ENCODE measurements at regions not wholly inside any gene's neighbourhood (a gene's known extent, or its start where the extent isn't known, plus 50 kb on each side); places are given as distances from the start of the nearest gene placed in this dataset.

DNA sequence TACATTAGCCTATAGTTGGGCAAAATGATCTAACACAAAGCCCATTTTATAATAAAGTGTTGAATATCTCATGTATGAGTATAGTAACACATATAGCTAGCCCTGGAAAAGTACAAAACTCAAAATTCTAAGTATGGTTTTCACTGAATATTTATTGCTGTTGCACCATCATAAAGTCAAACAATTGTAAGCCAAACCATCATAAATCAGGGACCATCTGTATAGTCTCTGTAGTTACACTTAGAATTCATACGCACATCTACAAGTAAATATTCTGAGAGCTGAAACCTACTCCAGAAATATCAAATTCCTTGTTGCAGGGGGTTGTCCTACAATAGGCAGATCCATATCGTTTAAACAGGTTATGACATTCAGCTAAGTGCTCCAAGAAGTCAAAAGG is 817.3 kb downstream of the BCKDHB start:
- H3K36me3 ChIP-seq (ENCODE audit: control insufficient read depth in 3 of 3, insufficient read depth in 2 of 3, low read depth in 1 of 3, low read length in 3 of 3) = no peaks in the 10 kb centered on the region
- H3K9me3 ChIP-seq (ENCODE audit: control insufficient read depth in 2 of 2, insufficient read depth in 1 of 2, low read depth in 1 of 2, low read length in 1 of 2) = peaks cover 0 to 2% of the 10 kb centered on the region in 2 donors
- H3K27me3 ChIP-seq (ENCODE audit: control insufficient read depth in 3 of 3, insufficient read depth in 3 of 3, low read length in 3 of 3) = no peaks in the 10 kb centered on the region
- H3K27ac ChIP-seq (ENCODE audit: low read depth in 1 of 3, low read length in 2 of 3) = no peak overlapping the region
- no peaks in the 10 kb centered on the region for H3K4me1 ChIP-seq (ENCODE audit: control insufficient read depth in 3 of 3, insufficient read depth in 2 of 3, low read depth in 1 of 3, low read length in 2 of 3)
- no peak overlapping the region for H3K4me3 ChIP-seq (ENCODE audit: low read depth in 1 of 3, low read length in 3 of 3)
- WGBS, 3 donors = 61 to 65% (median 62%) methylated on average over 2 of the region's 2 CpGs
- FAIRE-seq = no peak
- no peak for DNase-seq

- no peak for FAIRE-seq
- H3K4me3 ChIP-seq (ENCODE audit: low read depth in 1 of 3, low read length in 3 of 3) = no peak overlapping the region
- no peaks in the 10 kb centered on the region for H3K4me1 ChIP-seq (ENCODE audit: control insufficient read depth in 3 of 3, insufficient read depth in 2 of 3, low read depth in 1 of 3, low read length in 2 of 3)
Observed at GRCh38 chr6:80922916-80923455, 816.5 kb downstream of the BCKDHB start.

GRCh38 chr6:80921861-80922460 is 815.5 kb downstream of the BCKDHB start:
- FAIRE-seq (no peak), DNase-seq (no peak)
- peaks cover 0 to 2% of the 10 kb centered on the region in 2 donors for H3K9me3 ChIP-seq (ENCODE audit: control insufficient read depth in 2 of 2, insufficient read depth in 1 of 2, low read depth in 1 of 2, low read length in 1 of 2)
- no peaks in the 10 kb centered on the region for H3K27me3 ChIP-seq (ENCODE audit: control insufficient read depth in 3 of 3, insufficient read depth in 3 of 3, low read length in 3 of 3)
- WGBS, 3 donors = 8 to 18% (median 18%) methylated on average over 2 of the region's 2 CpGs
- no peak overlapping the region for H3K27ac ChIP-seq (ENCODE audit: low read depth in 1 of 3, low read length in 2 of 3)
- H3K36me3 ChIP-seq (ENCODE audit: control insufficient read depth in 3 of 3, insufficient read depth in 2 of 3, low read depth in 1 of 3, low read length in 3 of 3) = no peaks in the 10 kb centered on the region
- H3K4me1 ChIP-seq (ENCODE audit: control insufficient read depth in 3 of 3, insufficient read depth in 2 of 3, low read depth in 1 of 3, low read length in 2 of 3) = no peaks in the 10 kb centered on the region
- H3K4me3 ChIP-seq (ENCODE audit: low read depth in 1 of 3, low read length in 3 of 3) = no peak overlapping the region

More at GRCh38 chr6:80922916-80923455, 816.5 kb downstream of the BCKDHB start:
- Histone ChIP-seq H3K36me3 (ENCODE audit: control insufficient read depth in 3 of 3, insufficient read depth in 2 of 3, low read depth in 1 of 3, low read length in 3 of 3) (no peaks in the 10 kb centered on the region), H3K9me3 (ENCODE audit: control insufficient read depth in 2 of 2, insufficient read depth in 1 of 2, low read depth in 1 of 2, low read length in 1 of 2) (peaks cover 0 to 2% of the 10 kb centered on the region in 2 donors), H3K27ac (ENCODE audit: low read depth in 1 of 3, low read length in 2 of 3) (no peak overlapping the region), H3K27me3 (ENCODE audit: control insufficient read depth in 3 of 3, insufficient read depth in 3 of 3, low read length in 3 of 3) (no peaks in the 10 kb centered on the region)
- WGBS, 3 donors = 77 to 90% (median 86%) methylated on average over 1 of the region's 1 CpG
- no peak for DNase-seq

DNA sequence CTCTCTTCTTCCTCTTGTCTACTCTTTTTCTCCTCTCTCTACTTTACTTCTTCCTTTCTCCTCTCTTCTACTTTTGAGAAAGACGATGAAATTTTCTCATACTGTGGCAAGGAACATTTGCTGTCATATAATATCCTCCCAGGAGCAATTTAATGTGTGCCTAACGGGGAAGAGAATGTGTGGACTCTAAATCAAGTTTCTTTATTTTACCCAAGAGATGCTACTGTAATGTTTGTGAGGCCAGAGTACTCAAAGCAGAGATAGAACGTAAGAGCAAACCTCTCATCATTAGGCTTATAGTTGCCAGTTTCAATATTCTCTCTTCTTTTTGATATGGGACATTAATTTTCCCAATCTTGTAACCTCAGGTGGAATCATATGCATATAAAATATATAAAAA is 801.4 kb downstream of the BCKDHB start:
- no peaks in the 10 kb centered on the region for H3K27me3 ChIP-seq (ENCODE audit: control insufficient read depth in 3 of 3, insufficient read depth in 3 of 3, low read length in 3 of 3)
- no peaks in the 10 kb centered on the region for H3K36me3 ChIP-seq (ENCODE audit: control insufficient read depth in 3 of 3, insufficient read depth in 2 of 3, low read depth in 1 of 3, low read length in 3 of 3)
- H3K9me3 ChIP-seq (ENCODE audit: control insufficient read depth in 2 of 2, insufficient read depth in 1 of 2, low read depth in 1 of 2, low read length in 1 of 2) = no peaks in the 10 kb centered on the region
- DNase-seq (no peak), FAIRE-seq (no peak)
- no peaks in the 10 kb centered on the region for H3K4me1 ChIP-seq (ENCODE audit: control insufficient read depth in 3 of 3, insufficient read depth in 2 of 3, low read depth in 1 of 3, low read length in 2 of 3)
- WGBS, 3 donors = 63 to 77% (median 73%) methylated on average over 3 of the region's 3 CpGs
- no peak overlapping the region for H3K4me3 ChIP-seq (ENCODE audit: low read depth in 1 of 3, low read length in 3 of 3)
- H3K27ac ChIP-seq (ENCODE audit: low read depth in 1 of 3, low read length in 2 of 3) = no peak overlapping the region

- Histone ChIP-seq H3K36me3 (ENCODE audit: control insufficient read depth in 3 of 3, insufficient read depth in 2 of 3, low read depth in 1 of 3, low read length in 3 of 3) (no peaks in the 10 kb centered on the region), H3K9me3 (ENCODE audit: control insufficient read depth in 2 of 2, insufficient read depth in 1 of 2, low read depth in 1 of 2, low read length in 1 of 2) (peaks cover 0 to 8% of the 10 kb centered on the region in 2 donors), H3K4me3 (ENCODE audit: low read depth in 1 of 3, low read length in 3 of 3) (no peak overlapping the region), H3K27me3 (ENCODE audit: control insufficient read depth in 3 of 3, insufficient read depth in 3 of 3, low read length in 3 of 3) (no peaks in the 10 kb centered on the region), H3K27ac (ENCODE audit: low read depth in 1 of 3, low read length in 2 of 3) (no peak overlapping the region), H3K4me1 (ENCODE audit: control insufficient read depth in 3 of 3, insufficient read depth in 2 of 3, low read depth in 1 of 3, low read length in 2 of 3) (no peaks in the 10 kb centered on the region)
- no peak for FAIRE-seq
- no peak for DNase-seq
Observed at GRCh38 chr6:80903711-80904110, 797.2 kb downstream of the BCKDHB start.

DNA sequence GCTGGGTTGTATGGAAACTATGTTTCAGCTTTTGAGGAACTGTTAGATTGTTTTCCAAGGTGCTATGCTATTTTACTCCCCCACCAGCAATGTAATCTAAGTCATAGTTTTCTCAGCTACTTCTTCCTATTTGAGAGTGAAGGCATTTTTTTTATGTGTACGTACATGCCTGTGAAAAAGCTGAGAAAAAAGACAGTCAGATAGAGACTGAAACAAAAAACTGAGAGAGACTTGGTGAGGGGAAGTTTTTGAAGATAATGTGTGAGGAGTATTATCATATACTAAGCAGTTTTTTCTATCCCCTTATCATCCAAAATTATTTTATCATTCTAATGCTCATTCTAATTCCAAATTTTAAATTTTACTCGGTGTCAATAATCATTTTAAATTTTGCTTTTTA is 780.0 kb downstream of the BCKDHB start:
- Histone ChIP-seq H3K4me1 (ENCODE audit: control insufficient read depth in 3 of 3, insufficient read depth in 2 of 3, low read depth in 1 of 3, low read length in 2 of 3) (no peaks in the 10 kb centered on the region), H3K36me3 (ENCODE audit: control insufficient read depth in 3 of 3, insufficient read depth in 2 of 3, low read depth in 1 of 3, low read length in 3 of 3) (no peaks in the 10 kb centered on the region), H3K27me3 (ENCODE audit: control insufficient read depth in 3 of 3, insufficient read depth in 3 of 3, low read length in 3 of 3) (no peaks in the 10 kb centered on the region), H3K4me3 (ENCODE audit: low read depth in 1 of 3, low read length in 3 of 3) (no peak overlapping the region), H3K27ac (ENCODE audit: low read depth in 1 of 3, low read length in 2 of 3) (no peak overlapping the region), H3K9me3 (ENCODE audit: control insufficient read depth in 2 of 2, insufficient read depth in 1 of 2, low read depth in 1 of 2, low read length in 1 of 2) (no peaks in the 10 kb centered on the region)
- WGBS, 3 donors = 72 to 81% (median 73%) methylated on average over 2 of the region's 2 CpGs
- DNase-seq (no peak), FAIRE-seq (no peak)

DNA sequence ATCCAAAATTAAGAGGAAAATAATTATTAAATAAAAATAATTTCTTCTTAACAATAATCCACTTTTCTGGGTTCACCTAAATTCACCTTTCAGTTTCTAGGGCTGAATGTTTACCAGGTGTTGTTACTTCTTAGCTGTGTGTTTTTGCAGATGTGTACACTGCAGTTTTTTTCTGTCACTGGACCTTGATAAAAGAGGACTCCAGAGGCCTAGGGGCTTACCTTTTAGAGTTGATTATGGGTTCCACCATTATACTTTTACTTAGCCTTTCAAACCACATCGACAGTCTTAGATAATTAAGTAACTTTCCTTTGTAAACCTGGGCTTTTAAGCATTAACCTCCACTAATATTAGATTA is 766.5 kb downstream of the BCKDHB start:
- Histone ChIP-seq H3K36me3 (ENCODE audit: control insufficient read depth in 3 of 3, insufficient read depth in 2 of 3, low read depth in 1 of 3, low read length in 3 of 3) (no peaks in the 10 kb centered on the region), H3K27ac (ENCODE audit: low read depth in 1 of 3, low read length in 2 of 3) (no peak overlapping the region), H3K4me3 (ENCODE audit: low read depth in 1 of 3, low read length in 3 of 3) (no peak overlapping the region), H3K27me3 (ENCODE audit: control insufficient read depth in 3 of 3, insufficient read depth in 3 of 3, low read length in 3 of 3) (no peaks in the 10 kb centered on the region), H3K9me3 (ENCODE audit: control insufficient read depth in 2 of 2, insufficient read depth in 1 of 2, low read depth in 1 of 2, low read length in 1 of 2) (peaks cover 0 to 5% of the 10 kb centered on the region in 2 donors), H3K4me1 (ENCODE audit: control insufficient read depth in 3 of 3, insufficient read depth in 2 of 3, low read depth in 1 of 3, low read length in 2 of 3) (no peaks in the 10 kb centered on the region)
- DNase-seq = no peak
- 26 to 59% (median 33%) methylated on average over 1 of the region's 1 CpG for WGBS, 3 donors
- FAIRE-seq = no peak

GRCh38 chr6:80872199-80872950 is 765.9 kb downstream of the BCKDHB start:
- Histone ChIP-seq H3K4me3 (ENCODE audit: low read depth in 1 of 3, low read length in 3 of 3) (no peak overlapping the region), H3K36me3 (ENCODE audit: control insufficient read depth in 3 of 3, insufficient read depth in 2 of 3, low read depth in 1 of 3, low read length in 3 of 3) (no peaks in the 10 kb centered on the region), H3K9me3 (ENCODE audit: control insufficient read depth in 2 of 2, insufficient read depth in 1 of 2, low read depth in 1 of 2, low read length in 1 of 2) (peaks cover 0 to 1% of the 10 kb centered on the region in 2 donors), H3K4me1 (ENCODE audit: control insufficient read depth in 3 of 3, insufficient read depth in 2 of 3, low read depth in 1 of 3, low read length in 2 of 3) (no peaks in the 10 kb centered on the region), H3K27me3 (ENCODE audit: control insufficient read depth in 3 of 3, insufficient read depth in 3 of 3, low read length in 3 of 3) (no peaks in the 10 kb centered on the region), H3K27ac (ENCODE audit: low read depth in 1 of 3, low read length in 2 of 3) (no peak overlapping the region)
- WGBS, 3 donors = 77 to 85% (median 81%) methylated on average over 3 of the region's 3 CpGs
- FAIRE-seq = no peak
- no peak for DNase-seq
